Naive thymus-derived CD8-positive, alpha-beta T cell (primary cell): ENCODE measurements at regions not wholly inside any gene's neighbourhood (a gene's known extent, or its start where the extent isn't known, plus 50 kb on each side); places are given as distances from the start of the nearest gene placed in this dataset.

Experiments used
- ATAC-seq, 2 donors: fragments of 150-1000 bp; cut with Tn5 transposase in 1 of 2; sonication (Bioruptor Pico), chemical (Tn5 transposase) in 1 of 2; 1 replicate in 1 of 2; 2 replicates in 1 of 2; pipeline ENCODE4 v1.10.0; 2021; ENCODE audit warnings: mild to moderate bottlenecking in 2 of 2, moderate library complexity in 2 of 2
- POLR2A ChIA-PET: fragments of 350-600 bp; sonication (Branson Sonifier 250); formaldehyde crosslinking; loops from one replicate; lab custom pipeline; 2021; ENCODE audit warnings: antibody characterized with exemption; lab: Charles Lee
- DNase-seq, 10 donors: peaks; one replicate each; pipeline versions ENCODE4 v3.0.0 to v3.0.0-alpha.2; 2020 to 2022
- H3K27ac Mint-ChIP-seq, 10 donors: one replicate each; pipeline ENCODE4 v1.8.0; 2020 to 2022; ENCODE audit warnings: mild to moderate bottlenecking in 10 of 10, mixed read lengths in 10 of 10, moderate library complexity in 4 of 10, inconsistent platforms in 1 of 10
- H3K27me3 Mint-ChIP-seq, 5 donors: one replicate each; pipeline ENCODE4 v1.8.0; 2021 to 2022; ENCODE audit warnings: mixed read lengths in 5 of 5
- H3K36me3 Mint-ChIP-seq, 3 donors: one replicate each; pipeline ENCODE4 v1.8.0; 2020 to 2022; ENCODE audit warnings: mixed read lengths in 3 of 3, mild to moderate bottlenecking in 2 of 3, inconsistent platforms in 1 of 3
- H3K4me1 Mint-ChIP-seq, 4 donors: one replicate each; pipeline ENCODE4 v1.8.0; 2021 to 2022; ENCODE audit warnings: mixed read lengths in 4 of 4
- H3K4me3 Mint-ChIP-seq, 10 donors: one replicate each; pipeline ENCODE4 v1.8.0; 2020 to 2022; ENCODE audit warnings: mild to moderate bottlenecking in 10 of 10, mixed read lengths in 10 of 10, moderate library complexity in 6 of 10, inconsistent platforms in 1 of 10
- H3K9me3 Mint-ChIP-seq, 9 donors: one replicate each; pipeline ENCODE4 v1.8.0; 2020 to 2022; ENCODE audit warnings: mixed read lengths in 9 of 9, mild to moderate bottlenecking in 3 of 9, inconsistent platforms in 1 of 9, moderate library complexity in 1 of 9

- Mint-ChIP-seq H3K9me3 (no peaks in the 10 kb centered on the region), H3K4me1 (peaks cover 0 to 3% (median 0%) of the 10 kb centered on the region in 4 donors), H3K27me3 (peaks cover 0 to 40% (median 28%) of the 10 kb centered on the region in 5 donors), H3K36me3 (no peaks in the 10 kb centered on the region), H3K4me3 (no peak overlapping the region), H3K27ac (peak overlapping the region in 1 of 10 donors; percentile 20)
- POLR2A ChIA-PET, result no interaction called here
- DNase-seq, result peak in 1 of 10 donors; percentile 41
- no peak for ATAC-seq
Measured at GRCh38 chr6:168131464-168132415, 52.7 kb upstream of the FRMD1 start.

GRCh38 chr6:168130697-168131371 lies 51.8 kb upstream of the FRMD1 start:
- Mint-ChIP-seq H3K4me1 (peaks cover 0 to 3% (median 0%) of the 10 kb centered on the region in 4 donors), H3K4me3 (no peak overlapping the region), H3K9me3 (no peaks in the 10 kb centered on the region), H3K36me3 (no peaks in the 10 kb centered on the region), H3K27me3 (peaks cover 0 to 40% (median 25%) of the 10 kb centered on the region in 5 donors), H3K27ac (peak overlapping the region in 1 of 10 donors; percentile 20)
- DNase-seq, result no peak
- POLR2A ChIA-PET, result no interaction called here
- ATAC-seq, result no peak

- Mint-ChIP-seq H3K27ac (no peak overlapping the region), H3K4me3 (no peak overlapping the region), H3K9me3 (no peaks in the 10 kb centered on the region), H3K4me1 (peaks cover 0 to 3% (median 0%) of the 10 kb centered on the region in 4 donors), H3K27me3 (peaks cover 0 to 40% (median 24%) of the 10 kb centered on the region in 5 donors), H3K36me3 (no peaks in the 10 kb centered on the region)
- DNase-seq (no peak), ATAC-seq (no peak)
- POLR2A ChIA-PET, result no interaction called here
Measured at GRCh38 chr6:168130168-168130696, 51.2 kb upstream of the FRMD1 start.

DNA sequence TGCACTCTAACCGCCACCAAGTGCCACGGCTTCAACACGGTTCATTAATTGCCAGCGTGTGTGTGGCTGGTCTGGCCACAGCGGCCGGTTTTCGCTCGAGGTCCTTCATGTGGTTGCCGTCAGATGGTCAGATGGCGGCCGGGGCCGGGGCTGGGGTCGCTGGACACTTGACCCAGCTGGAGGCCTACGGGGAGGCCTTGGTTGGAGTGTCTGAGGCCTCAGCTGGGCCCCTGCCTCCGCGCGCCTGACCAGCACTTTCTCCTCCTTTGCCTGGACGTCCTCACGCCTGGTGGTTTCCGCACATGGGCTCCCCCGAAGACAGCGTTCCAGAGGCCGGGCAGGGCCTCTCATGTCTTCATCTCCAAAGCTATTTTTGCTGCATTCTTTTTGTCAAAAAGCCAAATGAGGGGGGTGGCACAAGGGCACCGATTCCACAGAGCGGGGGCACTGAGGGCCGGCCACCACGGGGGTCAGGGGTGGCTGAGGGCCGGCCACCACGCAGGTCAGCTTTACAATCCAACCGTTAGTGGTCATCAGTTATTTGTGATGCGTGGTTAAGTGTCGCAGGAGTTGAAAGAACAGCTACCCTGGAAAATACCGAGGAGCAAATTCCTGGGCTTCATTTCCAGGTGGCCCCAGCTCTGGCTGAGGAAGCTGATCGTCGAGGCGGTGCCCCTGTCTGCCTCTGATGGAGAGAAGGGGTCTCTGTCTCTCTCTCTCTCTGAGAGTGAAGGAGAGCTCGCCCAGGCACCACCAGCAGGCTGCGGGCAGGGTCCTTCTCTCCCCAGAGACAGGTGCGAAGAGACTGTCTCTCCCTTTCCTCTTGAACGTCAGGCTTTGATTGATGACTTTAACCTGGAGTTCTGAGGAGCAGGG lies 50.5 kb upstream of the FRMD1 start:
- H3K4me1 Mint-ChIP-seq, result peaks cover 0 to 3% (median 0%) of the 10 kb centered on the region in 4 donors
- ATAC-seq (no peak), DNase-seq (no peak)
- no peak overlapping the region for H3K27ac Mint-ChIP-seq
- POLR2A ChIA-PET, result no interaction called here
- H3K36me3 Mint-ChIP-seq, result no peaks in the 10 kb centered on the region
- H3K4me3 Mint-ChIP-seq, result no peak overlapping the region
- no peaks in the 10 kb centered on the region for H3K9me3 Mint-ChIP-seq
- H3K27me3 Mint-ChIP-seq, result peaks cover 0 to 34% (median 19%) of the 10 kb centered on the region in 5 donors

DNA sequence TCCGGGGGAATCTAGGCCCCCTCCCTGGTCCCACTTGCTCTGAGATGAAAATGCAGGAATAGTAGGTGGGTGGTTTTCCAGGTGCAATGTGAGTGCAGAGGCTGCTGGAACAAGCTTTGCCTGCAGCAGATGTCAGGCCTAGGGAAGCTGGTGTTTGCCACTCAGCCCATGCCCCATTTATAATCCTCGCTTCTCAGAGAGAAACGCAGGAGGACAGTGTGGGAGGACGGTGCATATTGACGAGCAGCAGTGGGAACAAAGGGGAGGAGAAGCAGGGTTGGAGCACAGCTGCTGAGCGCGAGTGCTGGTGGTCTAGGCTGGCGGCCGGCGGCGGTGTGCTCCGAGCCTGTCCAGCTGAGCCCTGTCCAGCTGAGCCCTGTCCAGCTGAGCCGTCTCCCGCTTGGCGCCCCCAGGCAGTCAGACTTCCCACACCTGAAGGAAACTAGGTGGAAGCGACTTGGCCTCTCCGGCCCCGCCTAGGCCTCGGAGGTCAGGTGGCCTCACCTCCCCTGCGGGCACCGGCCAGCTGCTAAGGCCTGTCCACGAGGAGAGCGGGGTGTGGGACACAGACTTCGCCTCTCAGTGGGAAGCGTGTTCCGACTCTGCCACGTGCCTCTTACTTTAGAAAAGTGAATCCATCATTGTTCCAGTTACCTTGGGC lies 49.7 kb upstream of the FRMD1 start:
- ATAC-seq (no peak), DNase-seq (no peak)
- Mint-ChIP-seq H3K9me3 (no peaks in the 10 kb centered on the region), H3K27me3 (peaks cover 0 to 30% (median 16%) of the 10 kb centered on the region in 5 donors), H3K4me1 (peaks cover 0 to 3% (median 0%) of the 10 kb centered on the region in 4 donors), H3K4me3 (no peak overlapping the region), H3K36me3 (no peaks in the 10 kb centered on the region), H3K27ac (peak overlapping the region in 1 of 10 donors; percentile 40)
- POLR2A ChIA-PET, result no interaction called here
